Immature natural killer cell (primary cell): ENCODE measurements at regions not wholly inside any gene's neighbourhood (a gene's known extent, or its start where the extent isn't known, plus 50 kb on each side); places are given as distances from the start of the nearest gene placed in this dataset.

ENCODE experiments used
- DNase-seq, 3 donors: peaks; one replicate each; pipeline ENCODE4 v3.0.0; 2022; ENCODE audit warnings: mixed read lengths in 1 of 3
- H3K27ac Mint-ChIP-seq, 6 donors: one replicate each; pipeline ENCODE4 v1.8.0; 2020; ENCODE audit warnings: mixed read lengths in 6 of 6, mild to moderate bottlenecking in 5 of 6, inconsistent platforms in 4 of 6, moderate library complexity in 3 of 6
- H3K27me3 Mint-ChIP-seq, 3 donors: one replicate each; pipeline ENCODE4 v1.8.0; 2020 to 2021; ENCODE audit warnings: low read depth in 3 of 3, mild to moderate bottlenecking in 3 of 3, mixed read lengths in 3 of 3, moderate library complexity in 3 of 3, inconsistent platforms in 1 of 3
- H3K36me3 Mint-ChIP-seq, 3 donors: one replicate each; pipeline ENCODE4 v1.8.0; 2020; ENCODE audit warnings: mixed read lengths in 3 of 3, inconsistent platforms in 2 of 3, mild to moderate bottlenecking in 2 of 3
- H3K4me1 Mint-ChIP-seq, 2 donors: one replicate each; pipeline ENCODE4 v1.8.0; 2020; ENCODE audit warnings: inconsistent platforms in 2 of 2, mild to moderate bottlenecking in 2 of 2, mixed read lengths in 2 of 2, moderate library complexity in 1 of 2
- H3K4me3 Mint-ChIP-seq, 5 donors: one replicate each; pipeline ENCODE4 v1.8.0; 2020; ENCODE audit warnings: mild to moderate bottlenecking in 5 of 5, mixed read lengths in 5 of 5, inconsistent platforms in 3 of 5, moderate library complexity in 3 of 5
- H3K9me3 Mint-ChIP-seq, 6 donors: one replicate each; pipeline ENCODE4 v1.8.0; 2020; ENCODE audit warnings: mild to moderate bottlenecking in 6 of 6, mixed read lengths in 6 of 6, inconsistent platforms in 4 of 6, moderate library complexity in 3 of 6

DNA sequence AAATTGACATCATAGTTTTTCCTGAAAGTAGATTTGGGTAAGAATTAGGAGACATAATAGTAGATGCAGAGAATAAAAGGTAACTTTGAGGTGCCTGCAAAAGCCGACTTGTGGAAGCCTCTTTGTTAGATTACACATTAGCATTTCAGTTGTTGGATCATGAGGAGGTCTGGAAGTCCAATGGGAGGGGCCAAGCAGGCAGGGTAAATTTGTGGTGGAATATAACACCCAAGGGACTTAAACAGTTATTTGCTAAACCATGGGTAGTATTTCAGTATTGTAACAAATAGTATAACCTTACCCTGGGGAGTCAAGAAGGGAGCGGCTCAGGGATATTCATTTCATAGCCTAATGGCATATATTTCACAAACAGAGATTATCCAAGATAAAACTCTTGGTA lies 810.7 kb upstream of the AMOT start:
- Mint-ChIP-seq H3K27ac (no peak overlapping the region), H3K36me3 (no peaks in the 10 kb centered on the region), H3K27me3 (peaks cover 0 to 10% (median 2%) of the 10 kb centered on the region in 3 donors), H3K4me1 (no peaks in the 10 kb centered on the region), H3K9me3 (peaks cover 0 to 4% (median 1%) of the 10 kb centered on the region in 6 donors), H3K4me3 (no peak overlapping the region)
- DNase-seq, result no peak

DNA sequence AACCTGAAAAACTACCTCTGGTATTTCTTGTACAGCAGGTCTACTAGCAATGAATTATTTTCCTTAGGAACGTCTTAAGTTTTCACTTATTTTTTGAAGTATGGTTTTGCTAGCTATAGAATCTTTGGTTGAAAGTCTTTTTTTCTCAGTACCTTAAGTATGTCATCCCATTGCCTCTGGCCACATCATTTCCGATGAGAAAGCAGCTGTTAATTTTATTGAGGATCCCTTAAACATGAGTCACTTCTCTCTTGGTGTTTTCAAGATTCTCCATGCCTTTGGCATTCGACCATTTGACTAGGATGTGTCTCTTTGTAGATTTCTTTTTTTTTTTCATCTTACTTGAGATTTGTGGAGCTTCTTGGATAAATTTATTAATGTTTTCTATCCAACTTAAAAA lies 803.8 kb upstream of the AMOT start:
- Mint-ChIP-seq H3K27me3 (peaks cover 0 to 4% (median 0%) of the 10 kb centered on the region in 3 donors), H3K4me1 (no peaks in the 10 kb centered on the region), H3K36me3 (no peaks in the 10 kb centered on the region), H3K4me3 (no peak overlapping the region), H3K9me3 (peaks cover 0 to 7% (median 2%) of the 10 kb centered on the region in 6 donors), H3K27ac (no peak overlapping the region)
- DNase-seq, result no peak

DNA sequence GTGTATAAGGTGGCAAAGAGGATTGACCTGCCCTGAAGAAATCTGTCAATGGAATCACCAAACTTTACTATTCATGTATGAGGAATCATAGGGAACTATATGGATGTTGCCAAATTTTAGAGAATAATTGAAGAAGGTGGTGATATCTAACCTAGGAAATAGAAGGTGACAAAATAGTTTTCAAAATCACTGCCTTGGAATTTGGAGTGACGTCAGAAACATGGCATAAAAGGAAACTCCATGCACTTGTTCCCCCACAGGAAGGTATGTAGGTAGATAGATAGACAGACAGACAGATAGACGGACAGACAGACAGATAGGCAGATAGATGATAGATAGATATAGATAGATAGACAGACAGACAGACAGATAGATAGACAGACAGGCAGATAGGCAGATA lies 793.9 kb upstream of the AMOT start:
- Mint-ChIP-seq H3K36me3 (no peaks in the 10 kb centered on the region), H3K27me3 (peaks cover 0 to 9% (median 3%) of the 10 kb centered on the region in 3 donors), H3K4me3 (no peak overlapping the region), H3K9me3 (peaks cover 0 to 6% (median 1%) of the 10 kb centered on the region in 6 donors), H3K27ac (no peak overlapping the region), H3K4me1 (no peaks in the 10 kb centered on the region)
- no peak for DNase-seq

- H3K27me3 Mint-ChIP-seq, result peaks cover 0 to 10% (median 4%) of the 10 kb centered on the region in 3 donors
Measured at GRCh38 chrX:113629326-113629725, 788.7 kb upstream of the AMOT start.

DNA sequence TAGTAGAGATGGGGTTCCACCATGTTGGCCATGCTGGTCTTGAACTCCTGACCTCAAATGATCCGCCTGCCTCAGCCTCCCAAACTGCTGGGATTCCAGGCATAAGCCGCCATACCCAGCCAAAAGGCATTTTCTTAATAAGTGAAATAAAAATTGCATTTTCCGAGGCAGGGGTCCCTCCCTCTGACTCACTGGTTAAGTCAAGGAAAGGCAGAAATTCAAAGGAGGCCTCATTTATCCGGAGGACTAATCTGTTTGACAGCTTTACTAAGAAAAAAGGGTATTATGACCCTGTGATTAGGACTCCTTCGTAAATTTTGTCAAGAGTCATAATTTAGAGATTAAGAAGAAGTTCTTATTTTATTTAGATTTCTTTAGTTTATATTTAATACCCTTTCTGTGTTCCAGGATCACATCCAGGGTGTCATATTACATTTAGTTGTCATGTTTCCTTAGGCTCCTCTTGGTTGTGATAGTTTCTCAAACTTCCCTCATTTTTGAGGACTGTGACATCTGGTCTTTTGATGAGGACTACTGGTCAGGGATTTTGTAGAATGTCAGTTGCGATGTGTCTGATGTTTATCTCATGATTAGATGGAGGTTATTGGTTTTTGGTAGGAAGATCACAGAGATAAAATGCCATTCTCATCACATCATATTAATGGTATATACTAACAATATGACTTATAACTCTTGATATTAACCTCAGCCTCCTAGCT lies 753.7 kb upstream of the AMOT start:
- Mint-ChIP-seq H3K27ac (no peak overlapping the region), H3K4me3 (no peak overlapping the region), H3K9me3 (peaks cover 0 to 9% (median 2%) of the 10 kb centered on the region in 6 donors)

More at GRCh38 chrX:113629326-113629725, 788.7 kb upstream of the AMOT start:
- H3K27ac Mint-ChIP-seq, result no peak overlapping the region
- DNase-seq, result no peak
- H3K4me1 Mint-ChIP-seq, result no peaks in the 10 kb centered on the region
- peaks cover under 1 to 12% (median 7%) of the 10 kb centered on the region in 6 donors for H3K9me3 Mint-ChIP-seq
- H3K4me3 Mint-ChIP-seq, result no peak overlapping the region
- H3K36me3 Mint-ChIP-seq, result no peaks in the 10 kb centered on the region

DNA sequence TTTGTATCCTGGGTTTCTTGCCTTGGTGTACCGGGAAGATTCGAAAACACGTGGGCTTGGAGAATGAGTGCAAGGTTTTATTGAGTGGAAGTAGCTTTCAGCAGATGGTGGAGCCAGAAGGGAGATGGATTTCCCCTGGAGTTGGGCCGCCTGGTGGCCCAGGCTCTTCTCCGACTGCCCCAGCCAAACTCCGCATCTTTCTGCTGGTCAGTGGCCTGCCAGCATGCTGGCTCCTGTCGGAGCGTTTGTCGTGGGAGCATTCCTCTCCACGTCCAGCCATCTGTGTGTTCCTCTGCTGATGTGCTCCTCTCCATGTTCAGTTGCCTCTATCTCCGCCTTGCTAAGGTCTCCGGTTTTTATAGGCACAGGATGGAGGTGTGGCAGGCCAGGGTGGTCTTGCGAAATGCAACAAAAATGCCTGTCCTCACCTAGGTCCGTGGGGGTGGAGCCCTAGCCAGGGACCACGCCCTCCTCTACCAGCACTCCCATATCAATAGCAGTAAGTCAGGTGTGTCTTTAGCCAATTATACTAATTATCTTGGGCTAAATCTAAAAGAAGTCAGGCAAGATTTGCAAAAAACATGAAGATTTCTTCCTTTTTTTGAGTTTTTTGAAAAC lies 745.8 kb upstream of the AMOT start:
- H3K4me3 Mint-ChIP-seq, result no peak overlapping the region
- no peaks in the 10 kb centered on the region for H3K36me3 Mint-ChIP-seq
- H3K27me3 Mint-ChIP-seq, result peaks cover 2 to 7% (median 4%) of the 10 kb centered on the region in 3 donors
- no peak overlapping the region for H3K27ac Mint-ChIP-seq
- no peaks in the 10 kb centered on the region for H3K4me1 Mint-ChIP-seq
- peaks cover 0 to 4% (median under 1%) of the 10 kb centered on the region in 6 donors for H3K9me3 Mint-ChIP-seq
- no peak for DNase-seq

More for the DNA sequence above, 753.7 kb upstream of the AMOT start:
- Mint-ChIP-seq H3K4me1 (no peaks in the 10 kb centered on the region), H3K27me3 (peaks cover 0 to 4% (median 0%) of the 10 kb centered on the region in 3 donors), H3K36me3 (no peaks in the 10 kb centered on the region)
- DNase-seq, result no peak

DNA sequence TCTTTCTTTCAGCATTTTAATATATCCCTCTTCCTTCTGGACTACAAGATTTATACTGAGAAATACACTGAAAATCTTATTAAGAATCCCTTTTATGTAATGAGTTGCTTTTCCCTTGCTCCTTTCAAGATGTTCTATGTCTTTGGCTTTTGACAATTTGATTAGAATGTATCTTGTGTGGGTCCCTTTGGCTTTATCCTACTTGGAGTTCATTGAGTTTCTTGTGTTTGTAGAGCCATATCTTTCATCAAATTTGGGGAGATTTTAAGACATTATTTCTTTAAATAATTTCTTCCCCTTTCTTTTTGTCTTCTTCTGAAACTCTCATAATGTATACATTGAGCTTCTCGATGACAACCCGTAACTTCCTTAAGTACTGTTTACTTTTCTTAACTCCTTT lies 739.9 kb upstream of the AMOT start:
- Mint-ChIP-seq H3K27ac (no peak overlapping the region), H3K27me3 (peaks cover 0 to 15% (median 5%) of the 10 kb centered on the region in 3 donors), H3K4me3 (no peak overlapping the region), H3K9me3 (peaks cover 0 to 9% (median under 1%) of the 10 kb centered on the region in 6 donors), H3K36me3 (no peaks in the 10 kb centered on the region), H3K4me1 (no peaks in the 10 kb centered on the region)
- DNase-seq, result no peak

GRCh38 chrX:113558576-113558975 lies 717.9 kb upstream of the AMOT start:
- Mint-ChIP-seq H3K9me3 (peaks cover 0 to 9% (median 0%) of the 10 kb centered on the region in 6 donors), H3K27ac (no peak overlapping the region), H3K36me3 (no peaks in the 10 kb centered on the region), H3K4me3 (no peak overlapping the region), H3K27me3 (peaks cover 0 to 6% (median 2%) of the 10 kb centered on the region in 3 donors), H3K4me1 (no peaks in the 10 kb centered on the region)
- no peak for DNase-seq

- Mint-ChIP-seq H3K27me3 (peaks cover 0 to 4% (median 2%) of the 10 kb centered on the region in 3 donors), H3K4me1 (no peaks in the 10 kb centered on the region), H3K9me3 (peaks cover 0 to 4% (median 2%) of the 10 kb centered on the region in 6 donors), H3K27ac (no peak overlapping the region), H3K36me3 (no peaks in the 10 kb centered on the region), H3K4me3 (no peak overlapping the region)
- no peak for DNase-seq
Measured at GRCh38 chrX:113551919-113552318, 711.3 kb upstream of the AMOT start.

- no peaks in the 10 kb centered on the region for H3K4me1 Mint-ChIP-seq
- DNase-seq, result no peak
- H3K27ac Mint-ChIP-seq, result no peak overlapping the region
- no peaks in the 10 kb centered on the region for H3K27me3 Mint-ChIP-seq
- H3K36me3 Mint-ChIP-seq, result no peaks in the 10 kb centered on the region
- H3K4me3 Mint-ChIP-seq, result no peak overlapping the region
- H3K9me3 Mint-ChIP-seq, result peaks cover 0 to 4% (median 0%) of the 10 kb centered on the region in 6 donors
Measured at GRCh38 chrX:113548308-113549015, 707.8 kb upstream of the AMOT start.

GRCh38 chrX:113545040-113545439 lies 704.4 kb upstream of the AMOT start:
- no peaks in the 10 kb centered on the region for H3K36me3 Mint-ChIP-seq
- H3K4me3 Mint-ChIP-seq, result no peak overlapping the region
- no peak overlapping the region for H3K27ac Mint-ChIP-seq
- H3K4me1 Mint-ChIP-seq, result no peaks in the 10 kb centered on the region
- peaks cover 0 to under 1% (median 0%) of the 10 kb centered on the region in 3 donors for H3K27me3 Mint-ChIP-seq
- H3K9me3 Mint-ChIP-seq, result peaks cover 0 to 4% (median 1%) of the 10 kb centered on the region in 6 donors
- DNase-seq, result no peak

GRCh38 chrX:113539599-113540356 lies 699.1 kb upstream of the AMOT start:
- Mint-ChIP-seq H3K4me1 (no peaks in the 10 kb centered on the region), H3K4me3 (no peak overlapping the region), H3K27ac (no peak overlapping the region), H3K36me3 (no peaks in the 10 kb centered on the region), H3K27me3 (peaks cover 0 to 3% (median 1%) of the 10 kb centered on the region in 3 donors), H3K9me3 (peaks cover 0 to 5% (median 2%) of the 10 kb centered on the region in 6 donors)
- no peak for DNase-seq

- Mint-ChIP-seq H3K4me1 (no peaks in the 10 kb centered on the region), H3K9me3 (peaks cover 0 to 10% (median 0%) of the 10 kb centered on the region in 6 donors), H3K4me3 (no peak overlapping the region), H3K27me3 (peaks cover 0 to 7% (median 3%) of the 10 kb centered on the region in 3 donors), H3K27ac (no peak overlapping the region), H3K36me3 (no peaks in the 10 kb centered on the region)
- no peak for DNase-seq
Measured at GRCh38 chrX:113529426-113530013, 688.9 kb upstream of the AMOT start.
